Hepatocyte (in vitro differentiated cells): ENCODE measurements at regions not wholly inside any gene's neighbourhood (a gene's known extent, or its start where the extent isn't known, plus 50 kb on each side); places are given as distances from the start of the nearest gene placed in this dataset.

Source experiments
- DNase-seq: peaks from one replicate; pipeline ENCODE4 v3.0.0-alpha.2; 2016; ENCODE audit warnings: low spot score
- H2AFZ ChIP-seq: fragments of 200-600 bp; sonication (generic); 2 replicates; pipeline ENCODE4 v1.6.0; 2016; ENCODE audit warnings: antibody characterized with exemption, mild to moderate bottlenecking
- H3K27ac ChIP-seq: fragments of 200-600 bp; sonication (generic); 2 replicates; pipeline ENCODE4 v1.5.1; 2016; ENCODE audit warnings: mild to moderate bottlenecking
- H3K27me3 ChIP-seq: fragments of 200-600 bp; sonication (generic); 2 replicates; pipeline ENCODE4 v1.6.1; 2016
- H3K36me3 ChIP-seq: fragments of 200-600 bp; sonication (generic); replicated peaks from 2 replicates; pipeline ENCODE4 v1.5.1; 2016; ENCODE audit warnings: low read depth; ENCODE audit not compliant: insufficient read depth
- H3K4me1 ChIP-seq: fragments of 200-600 bp; sonication (generic); 2 replicates; pipeline ENCODE4 v1.5.1; 2016; ENCODE audit warnings: mild to moderate bottlenecking, moderate library complexity; ENCODE audit not compliant: insufficient read depth
- H3K4me2 ChIP-seq: fragments of 200-600 bp; sonication (generic); 2 replicates; pipeline ENCODE4 v1.6.0; 2016
- H3K4me3 ChIP-seq: fragments of 200-600 bp; sonication (generic); 2 replicates; pipeline ENCODE4 v1.5.1; 2016; ENCODE audit warnings: mild to moderate bottlenecking
- H3K79me2 ChIP-seq: fragments of 200-600 bp; sonication (generic); 2 replicates; pipeline ENCODE4 v1.6.0; 2017; ENCODE audit warnings: mild to moderate bottlenecking
- H3K9me2 ChIP-seq: fragments of 200-600 bp; sonication (generic); replicated peaks from 2 replicates; pipeline ENCODE4 v1.6.0; 2017; ENCODE audit warnings: mild to moderate bottlenecking; ENCODE audit not compliant: insufficient read depth
- H3K9me3 ChIP-seq: fragments of 200-600 bp; sonication (generic); 2 replicates; pipeline ENCODE4 v1.5.1; 2016; ENCODE audit warnings: low read depth, mild to moderate bottlenecking
- H4K20me1 ChIP-seq: fragments of 200-600 bp; sonication (generic); 2 replicates; pipeline ENCODE4 v1.6.0; 2016; ENCODE audit warnings: mild to moderate bottlenecking; ENCODE audit not compliant: insufficient read depth, poor library complexity, severe bottlenecking
- CTCF ChIP-seq: fragments of 200-600 bp; sonication (generic); IDR thresholded peaks from 2 replicates; pipeline ENCODE4 v1.5.1; 2016; ENCODE audit warnings: antibody characterized with exemption, mild to moderate bottlenecking; ENCODE audit not compliant: poor library complexity
- EZH2 ChIP-seq: fragments of 200-600 bp; sonication (generic); IDR thresholded peaks from 2 replicates; pipeline ENCODE4 v1.6.1; 2016; ENCODE audit warnings: antibody characterized with exemption, mild to moderate bottlenecking, borderline replicate concordance
- EZH2phosphoT487 ChIP-seq: fragments of 200-600 bp; sonication (generic); IDR thresholded peaks from one replicate; pipeline ENCODE4 v1.6.1; 2018; ENCODE audit warnings: antibody characterized with exemption, mild to moderate bottlenecking, low read depth, moderate library complexity; ENCODE audit not compliant: unreplicated experiment, severe bottlenecking
- WGBS: methylation state at CpG from one replicate; pipeline ENCODE4 v1.1.6; 2016; ENCODE audit warnings: low lambda C conversion rate; ENCODE audit errors: missing lambda C conversion rate; 5-methylcytosine and 5-hydroxymethylcytosine counted together

DNA sequence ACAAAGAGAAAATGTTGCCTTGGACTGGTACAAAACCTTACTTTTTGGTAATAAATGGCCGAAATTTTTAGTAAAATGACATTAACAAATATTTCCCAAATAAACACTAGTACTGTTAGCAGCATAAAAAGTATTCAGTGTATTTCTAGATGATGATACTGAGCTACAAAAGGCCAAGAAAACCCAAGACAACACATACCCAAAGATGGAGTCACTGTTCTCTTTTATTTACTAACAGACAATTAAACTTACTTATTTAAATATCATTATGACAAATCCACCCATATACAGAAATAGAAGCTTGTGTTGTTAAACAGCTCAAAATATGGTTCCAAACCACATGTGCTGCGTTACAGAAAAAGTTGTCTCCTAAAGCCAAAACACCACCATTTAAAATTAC lies 239.9 kb downstream of the ZEB2 start:
- TF ChIP-seq CTCF, result no peak
- TF ChIP-seq EZH2, result no peak
- no peak for TF ChIP-seq EZH2phosphoT487
- H4K20me1 ChIP-seq, result no peaks in the 10 kb centered on the region
- DNase-seq, result no peak
- no peak overlapping the region for H2AFZ ChIP-seq
- 82% methylated on average over 2 of the region's 2 CpGs for WGBS
- no peaks in the 10 kb centered on the region for H3K27me3 ChIP-seq
- no peaks in the 10 kb centered on the region for H3K4me1 ChIP-seq
- H3K36me3 ChIP-seq, result no peaks in the 10 kb centered on the region
- H3K4me3 ChIP-seq, result no peak overlapping the region
- H3K9me2 ChIP-seq, result no peaks in the 10 kb centered on the region
- H3K4me2 ChIP-seq, result no peak overlapping the region
- H3K9me3 ChIP-seq, result no peaks in the 10 kb centered on the region
- H3K79me2 ChIP-seq, result no peaks in the 10 kb centered on the region
- H3K27ac ChIP-seq, result no peak overlapping the region

DNA sequence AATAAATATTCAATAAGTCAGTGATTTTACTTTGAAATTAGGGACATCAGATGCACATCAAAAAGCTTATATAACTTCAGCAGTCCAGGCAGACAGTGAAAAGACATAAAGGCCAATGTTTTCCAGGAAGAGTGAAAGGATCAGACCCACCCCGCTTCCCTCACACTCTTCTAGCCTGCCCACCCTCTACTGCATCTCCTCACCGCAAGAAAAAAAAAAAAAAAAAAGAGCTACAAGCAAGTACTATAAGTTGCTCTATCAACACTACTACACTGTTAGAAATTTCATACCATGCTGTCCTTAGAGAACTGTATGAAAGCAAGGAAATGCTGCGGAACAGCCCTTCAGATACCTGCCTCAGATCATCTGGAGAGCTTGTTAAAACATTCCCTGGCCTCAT lies 240.8 kb downstream of the ZEB2 start:
- no peaks in the 10 kb centered on the region for H4K20me1 ChIP-seq
- H2AFZ ChIP-seq, result no peak overlapping the region
- 93% methylated on average over 3 of the region's 3 CpGs for WGBS
- no peaks in the 10 kb centered on the region for H3K36me3 ChIP-seq
- no peaks in the 10 kb centered on the region for H3K79me2 ChIP-seq
- H3K4me1 ChIP-seq, result no peaks in the 10 kb centered on the region
- no peaks in the 10 kb centered on the region for H3K9me2 ChIP-seq
- no peak overlapping the region for H3K27ac ChIP-seq
- no peak overlapping the region for H3K4me2 ChIP-seq
- TF ChIP-seq EZH2, result no peak
- TF ChIP-seq EZH2phosphoT487, result no peak
- TF ChIP-seq CTCF, result no peak
- no peaks in the 10 kb centered on the region for H3K27me3 ChIP-seq
- no peaks in the 10 kb centered on the region for H3K9me3 ChIP-seq
- no peak for DNase-seq
- H3K4me3 ChIP-seq, result no peak overlapping the region

GRCh38 chr2:144277622-144278354 lies 242.1 kb downstream of the ZEB2 start:
- Histone ChIP-seq H3K9me3 (no peaks in the 10 kb centered on the region), H3K4me1 (no peaks in the 10 kb centered on the region), H3K36me3 (no peaks in the 10 kb centered on the region), H3K4me2 (no peak overlapping the region), H2AFZ (no peak overlapping the region), H3K79me2 (no peaks in the 10 kb centered on the region), H3K9me2 (no peaks in the 10 kb centered on the region), H3K27me3 (no peaks in the 10 kb centered on the region), H4K20me1 (no peaks in the 10 kb centered on the region), H3K27ac (no peak overlapping the region), H3K4me3 (no peak overlapping the region)
- no peak for DNase-seq
- TF ChIP-seq CTCF (no peak), EZH2phosphoT487 (no peak), EZH2 (no peak)
- 90% methylated on average over 2 of the region's 2 CpGs for WGBS

DNA sequence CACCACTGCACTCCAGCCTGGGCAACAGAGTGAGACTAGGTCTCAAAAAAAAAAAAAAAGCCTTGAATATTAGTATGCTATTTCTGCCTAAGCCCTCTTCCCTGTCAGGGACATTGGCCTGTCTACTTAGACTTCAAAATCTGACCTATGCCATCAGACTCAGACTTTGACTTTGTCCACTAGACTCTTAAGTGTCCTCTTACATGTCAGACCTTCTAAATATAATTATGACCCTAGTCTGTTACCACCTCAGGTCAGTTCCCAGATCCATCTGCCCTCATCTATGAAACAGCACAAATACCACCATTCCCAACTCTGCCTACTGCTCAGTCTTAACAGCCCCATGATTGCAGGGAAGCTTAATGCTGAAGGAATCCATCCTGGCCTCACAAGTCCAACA lies 244.6 kb downstream of the ZEB2 start:
- Histone ChIP-seq H3K27ac (no peak overlapping the region), H2AFZ (no peak overlapping the region), H3K79me2 (no peaks in the 10 kb centered on the region), H3K9me3 (no peaks in the 10 kb centered on the region), H3K4me3 (no peak overlapping the region), H3K36me3 (no peaks in the 10 kb centered on the region), H3K4me2 (no peak overlapping the region), H3K9me2 (no peaks in the 10 kb centered on the region), H3K27me3 (no peaks in the 10 kb centered on the region), H4K20me1 (no peaks in the 10 kb centered on the region), H3K4me1 (no peaks in the 10 kb centered on the region)
- DNase-seq, result no peak
- TF ChIP-seq EZH2 (no peak), EZH2phosphoT487 (no peak), CTCF (no peak)
